ENCODE measurements at regions not wholly inside any gene's neighbourhood (a gene's known extent, or its start where the extent isn't known, plus 50 kb on each side); places are given as distances from the start of the nearest gene placed in this dataset.

DNA sequence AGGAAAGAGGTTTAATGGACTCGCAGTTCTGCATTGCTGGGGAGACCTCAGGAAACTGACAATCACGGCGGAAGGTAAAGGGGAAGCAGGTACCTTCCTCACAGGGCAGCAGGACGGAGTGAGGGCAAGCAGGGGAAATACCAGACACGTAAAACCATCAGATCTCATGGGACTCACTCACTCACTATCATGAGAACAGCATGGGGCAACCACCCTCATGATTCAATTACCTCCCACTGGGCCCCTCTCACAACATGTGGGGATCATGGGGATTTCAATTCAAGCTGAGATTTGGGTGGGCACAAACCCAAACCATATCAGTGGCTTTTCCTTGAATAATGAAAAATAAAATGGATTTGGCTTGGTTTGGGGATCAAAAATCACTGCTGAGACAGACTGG is 380.5 kb downstream of the VRK1 start:
- no peak for TF ChIP-seq SMC3 (IDR thresholded peaks at IDR 0.05; ENCODE audit: low read depth, low read length)
- no peak for TF ChIP-seq POLR2AphosphoS5 (IDR thresholded peaks at IDR 0.05; ENCODE audit: low read depth, low read length)
- TF ChIP-seq, protein P1, sequence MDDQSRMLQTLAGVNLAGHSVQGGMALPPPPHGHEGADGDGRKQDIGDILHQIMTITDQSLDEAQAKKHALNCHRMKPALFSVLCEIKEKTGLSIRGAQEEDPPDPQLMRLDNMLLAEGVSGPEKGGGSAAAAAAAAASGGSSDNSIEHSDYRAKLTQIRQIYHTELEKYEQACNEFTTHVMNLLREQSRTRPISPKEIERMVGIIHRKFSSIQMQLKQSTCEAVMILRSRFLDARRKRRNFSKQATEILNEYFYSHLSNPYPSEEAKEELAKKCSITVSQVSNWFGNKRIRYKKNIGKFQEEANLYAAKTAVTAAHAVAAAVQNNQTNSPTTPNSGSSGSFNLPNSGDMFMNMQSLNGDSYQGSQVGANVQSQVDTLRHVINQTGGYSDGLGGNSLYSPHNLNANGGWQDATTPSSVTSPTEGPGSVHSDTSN (IDR thresholded peaks at IDR 0.05): no peak
- no peak for TF ChIP-seq EP300 (IDR thresholded peaks at IDR 0.05; ENCODE audit: borderline replicate concordance in 1 of 2, low read depth in 1 of 2, low read length in 1 of 2)
- no peak for TF ChIP-seq TAF1 (IDR thresholded peaks at IDR 0.05; ENCODE audit: borderline replicate concordance, low read depth, low read length)
- no peak for TF ChIP-seq EZH2phosphoT487 (IDR thresholded peaks at IDR 0.05; ENCODE audit: borderline replicate concordance, low read depth)
- TF ChIP-seq CTCF (IDR thresholded peaks at IDR 0.05): no peak
- TF ChIP-seq RAD21 (IDR thresholded peaks at IDR 0.05; ENCODE audit: low read length): no peak
- TF ChIP-seq TEAD4 (IDR thresholded peaks at IDR 0.05; ENCODE audit: borderline replicate concordance, insufficient read depth): no peak
- TF ChIP-seq RXRA (IDR thresholded peaks at IDR 0.05; ENCODE audit: borderline replicate concordance, low read depth): no peak
- TF ChIP-seq REST (IDR thresholded peaks at IDR 0.05; ENCODE audit: low read depth, low read length): no peak
- TF ChIP-seq FOXJ3 (CRISPR knock-in tag; IDR thresholded peaks at IDR 0.05): no peak

Data from SK-N-SH (cell line).